Activated B cell treated with CpG ODN at 0.5 μM for 24 hours (primary cell): ENCODE measurements at regions not wholly inside any gene's neighbourhood (a gene's known extent, or its start where the extent isn't known, plus 50 kb on each side); places are given as distances from the start of the nearest gene placed in this dataset.

ENCODE experiments used
- ATAC-seq: fragments of 200-7000 bp; cut with Tn5 transposase; one replicate; pipeline ENCODE4 v1.10.0; 2021; ENCODE audit warnings: low read depth, mild to moderate bottlenecking, moderate library complexity
- CTCF ChIA-PET: fragments of 350-600 bp; sonication (Branson Sonifier 250); formaldehyde crosslinking; loops from one replicate; lab custom pipeline; 2021; ENCODE audit warnings: antibody characterized with exemption; lab: Charles Lee
- POLR2A ChIA-PET: fragments of 350-600 bp; sonication (Branson Sonifier 250); formaldehyde crosslinking; loops from one replicate; lab custom pipeline; 2021; ENCODE audit warnings: antibody characterized with exemption; lab: Charles Lee
- DNase-seq: peaks from one replicate; pipeline ENCODE4 v3.0.0; 2022
- H3K27ac Mint-ChIP-seq: one replicate; pipeline ENCODE4 v1.8.0; 2020; ENCODE audit warnings: mixed read lengths
- H3K27me3 Mint-ChIP-seq: one replicate; pipeline ENCODE4 v1.8.0; 2021; ENCODE audit warnings: mixed read lengths
- H3K36me3 Mint-ChIP-seq: one replicate; pipeline ENCODE4 v1.8.0; 2021; ENCODE audit warnings: low read depth, mixed read lengths
- H3K4me1 Mint-ChIP-seq: one replicate; pipeline ENCODE4 v1.8.0; 2021; ENCODE audit warnings: mixed read lengths
- H3K4me3 Mint-ChIP-seq: one replicate; pipeline ENCODE4 v1.8.0; 2020; ENCODE audit warnings: mild to moderate bottlenecking, mixed read lengths
- H3K9me3 Mint-ChIP-seq: one replicate; pipeline ENCODE4 v1.8.0; 2020; ENCODE audit warnings: mixed read lengths
- CTCF ChIP-seq: fragments of 200-600 bp; IDR thresholded peaks from one replicate; pipeline ENCODE4 v1.8.0; 2022; ENCODE audit warnings: antibody characterized with exemption, mild to moderate bottlenecking
- intact Hi-C: fragments of 100-400 bp; cut with micrococcal nuclease; formaldehyde crosslinking; loops from one replicate; pipeline ENCODE4 v1.15.1; 2024

GRCh38 chr1:11380500-11380899 lies 98.5 kb upstream of the DISP3 start:
- DNase-seq (no peak), ATAC-seq (no peak)
- CTCF ChIA-PET = no interaction called here
- POLR2A ChIA-PET = interaction anchor here (0.9 kb wide), 1 partner anchor 73 kb away, joined by 3 read pairs; no protein-coding TSS in a partner anchor
- Mint-ChIP-seq H3K27ac (no peak overlapping the region), H3K9me3 (peaks cover 3% of the 10 kb centered on the region), H3K36me3 (no peaks in the 10 kb centered on the region), H3K27me3 (peaks cover 2% of the 10 kb centered on the region), H3K4me3 (no peak overlapping the region), H3K4me1 (peaks cover 4% of the 10 kb centered on the region)
- intact Hi-C loops = no loop called here
- no peak for TF ChIP-seq CTCF

GRCh38 chr1:11383553-11384169 lies 95.3 kb upstream of the DISP3 start:
- ChIA-PET POLR2A (no interaction called here), CTCF (no interaction called here)
- DNase-seq (no peak), ATAC-seq (no peak)
- H3K4me1 Mint-ChIP-seq = no peaks in the 10 kb centered on the region
- no peaks in the 10 kb centered on the region for H3K36me3 Mint-ChIP-seq
- no peak overlapping the region for H3K27ac Mint-ChIP-seq
- intact Hi-C loops = no loop called here
- peaks cover 3% of the 10 kb centered on the region for H3K9me3 Mint-ChIP-seq
- H3K27me3 Mint-ChIP-seq = peaks cover 4% of the 10 kb centered on the region
- TF ChIP-seq CTCF = no peak
- no peak overlapping the region for H3K4me3 Mint-ChIP-seq

- Mint-ChIP-seq H3K4me3 (no peak overlapping the region), H3K9me3 (peaks cover 3% of the 10 kb centered on the region), H3K27me3 (peaks cover 4% of the 10 kb centered on the region), H3K27ac (no peak overlapping the region), H3K36me3 (no peaks in the 10 kb centered on the region), H3K4me1 (no peaks in the 10 kb centered on the region)
- DNase-seq (no peak), ATAC-seq (no peak)
- CTCF ChIA-PET = no interaction called here
- POLR2A ChIA-PET = no interaction called here
- intact Hi-C loops = no loop called here
- no peak for TF ChIP-seq CTCF
Measured at GRCh38 chr1:11384170-11384554, 94.8 kb upstream of the DISP3 start.

GRCh38 chr1:11387829-11388228 lies 91.1 kb upstream of the DISP3 start:
- CTCF ChIA-PET = no interaction called here

GRCh38 chr1:11388617-11389016 lies 90.3 kb upstream of the DISP3 start:
- no peak overlapping the region for H3K4me3 Mint-ChIP-seq
- ChIA-PET POLR2A (no interaction called here), CTCF (no interaction called here)
- no peaks in the 10 kb centered on the region for H3K4me1 Mint-ChIP-seq
- TF ChIP-seq CTCF = no peak
- ATAC-seq (no peak), DNase-seq (no peak)
- intact Hi-C loops = no loop called here
- H3K36me3 Mint-ChIP-seq = no peaks in the 10 kb centered on the region
- peaks cover 4% of the 10 kb centered on the region for H3K27me3 Mint-ChIP-seq
- no peaks in the 10 kb centered on the region for H3K9me3 Mint-ChIP-seq
- no peak overlapping the region for H3K27ac Mint-ChIP-seq

More at GRCh38 chr1:11387829-11388228, 91.1 kb upstream of the DISP3 start:
- Mint-ChIP-seq H3K27me3 (peaks cover 4% of the 10 kb centered on the region), H3K9me3 (no peaks in the 10 kb centered on the region), H3K36me3 (no peaks in the 10 kb centered on the region), H3K27ac (no peak overlapping the region), H3K4me3 (no peak overlapping the region), H3K4me1 (no peaks in the 10 kb centered on the region)
- POLR2A ChIA-PET = no interaction called here
- no peak for ATAC-seq
- no peak for DNase-seq
- TF ChIP-seq CTCF = no peak
- intact Hi-C loops = no loop called here
